ENCODE measurements at regions not wholly inside any gene's neighbourhood (a gene's known extent, or its start where the extent isn't known, plus 50 kb on each side); places are given as distances from the start of the nearest gene placed in this dataset.

GRCh38 chr20:51183451-51183850 is 160.5 kb upstream of the KCNG1 start:
- no TSS peak for BruUV-seq (replicated peaks)
- CTCF ChIA-PET (ENCODE audit: low intra/inter-chr PET ratio), result no interaction called here
- Histone ChIP-seq H3K9ac (ENCODE audit: insufficient read depth in 1 of 2, low read depth in 2 of 2, low read length in 2 of 2) (no peak overlapping the region), H4K20me1 (replicated peaks; ENCODE audit: control insufficient read depth, insufficient read depth, low read length) (no peaks in the 10 kb centered on the region), H3K27me3 (ENCODE audit: control insufficient read depth in 2 of 2, insufficient read depth in 2 of 2, low read length in 2 of 2) (peaks cover 11 to 23% of the 10 kb centered on the region in 2 experiments; a peak in 4 of 5 replicates), H3K79me2 (ENCODE audit: control insufficient read depth, insufficient read depth, low read length) (no peaks in the 10 kb centered on the region), H3K4me1 (replicated peaks in 1 of 2; ENCODE audit: control insufficient read depth in 2 of 2, insufficient read depth in 2 of 2, low read length in 2 of 2) (no peaks in the 10 kb centered on the region), H3K9me1 (ENCODE audit: control insufficient read depth, insufficient read depth, low read length) (no peaks in the 10 kb centered on the region), H3K4me3 (no peak overlapping the region), H3K27ac (ENCODE audit: extremely low read depth, low read depth, low read length) (no peak overlapping the region), H2AFZ (ENCODE audit: low read depth, low read length) (no peak overlapping the region), H3K9me3 (replicated peaks; ENCODE audit: control insufficient read depth, insufficient read depth, low read depth, low read length) (no peaks in the 10 kb centered on the region), H3K36me3 (ENCODE audit: control insufficient read depth, insufficient read depth, low read length) (no peaks in the 10 kb centered on the region), H3K4me2 (ENCODE audit: insufficient read depth, low read length) (no peak overlapping the region)
- DNase-seq (ENCODE audit: extremely low read depth in 1 of 4, low spot score in 3 of 4), result no peak
- no peak for FAIRE-seq
- TF ChIP-seq HNRNPH1 (optimal IDR thresholded peaks at IDR 0.05; ENCODE audit: low read depth, low read length), result no peak
- TF ChIP-seq ZNF551 (CRISPR knock-in tag; IDR thresholded peaks at IDR 0.05), result no peak
- no peak for TF ChIP-seq SIX5 (IDR thresholded peaks at IDR 0.05; ENCODE audit: borderline replicate concordance in 1 of 2, insufficient read depth in 1 of 2, low read depth in 1 of 2, low read length in 2 of 2)
- TF ChIP-seq RFX7 (CRISPR knock-in tag; IDR thresholded peaks at IDR 0.05), result no peak
- no peak for TF ChIP-seq MXD1 (CRISPR knock-in tag; IDR thresholded peaks at IDR 0.05; ENCODE audit: borderline replicate concordance, poor library complexity, severe bottlenecking)
- TF ChIP-seq SMARCB1 (IDR thresholded peaks at IDR 0.05; ENCODE audit: insufficient read length, low read depth), result no peak
- no peak for TF ChIP-seq TOE1 (IDR thresholded peaks at IDR 0.05; ENCODE audit: borderline replicate concordance)
- no peak for TF ChIP-seq TOE1 (CRISPR knock-in tag; IDR thresholded peaks at IDR 0.05; ENCODE audit: borderline replicate concordance, low read depth)
- TF ChIP-seq ZNF121 (CRISPR knock-in tag; conservative IDR thresholded peaks at IDR 0.05), result no peak
- no peak for TF ChIP-seq SAFB2 (IDR thresholded peaks at IDR 0.05; ENCODE audit: borderline replicate concordance, low read depth, low read length, severe bottlenecking)
- POLR2A ChIA-PET, result interaction anchor here (0.6 kb wide), 1 partner anchor 52 kb away, joined by 3 read pairs; no protein-coding TSS in a partner anchor
- intact Hi-C loops (cut with micrococcal nuclease) (no loop called here), in situ Hi-C loops (cut with MboI) (no loop called here)
- ATAC-seq, result no peak
- 18% methylated on average over 1 of the region's 1 CpG for WGBS (ENCODE audit: insufficient coverage, low coverage, missing lambda C conversion rate)

All from K562 (cell line).